ENCODE measurements at regions not wholly inside any gene's neighbourhood (a gene's known extent, or its start where the extent isn't known, plus 50 kb on each side); places are given as distances from the start of the nearest gene placed in this dataset.
A peak's percentile ranks its signal among the peaks of the same experiment; 100 is the strongest.

- no peak for DNase-seq
These were observed 265.9 kb upstream of the NR4A3 start for GRCh38 chr9:99555792-99556191.

- no peak for DNase-seq
These were observed 264.7 kb upstream of the NR4A3 start for GRCh38 chr9:99556998-99557397.

- DNase-seq = no peak
These were observed 263.9 kb upstream of the NR4A3 start for GRCh38 chr9:99557816-99558215.

- DNase-seq = no peak
These were observed 261.9 kb upstream of the NR4A3 start for GRCh38 chr9:99559776-99560175.

GRCh38 chr9:99560561-99560960 is 261.1 kb upstream of the NR4A3 start:
- no peak for DNase-seq

GRCh38 chr9:99561509-99561917 is 260.2 kb upstream of the NR4A3 start:
- no peak for DNase-seq

GRCh38 chr9:99561961-99562565 is 259.6 kb upstream of the NR4A3 start:
- DNase-seq = no peak

GRCh38 chr9:99563364-99563763 is 258.3 kb upstream of the NR4A3 start:
- no peak for DNase-seq

GRCh38 chr9:99565203-99565602 is 256.5 kb upstream of the NR4A3 start:
- DNase-seq = no peak

- DNase-seq = no peak
These were observed 254.2 kb upstream of the NR4A3 start for GRCh38 chr9:99567436-99567835.

GRCh38 chr9:99569840-99570239 is 251.8 kb upstream of the NR4A3 start:
- DNase-seq = no peak

GRCh38 chr9:99572567-99572966 is 249.1 kb upstream of the NR4A3 start:
- no peak for DNase-seq

GRCh38 chr9:99573085-99573484 is 248.6 kb upstream of the NR4A3 start:
- DNase-seq = no peak

GRCh38 chr9:99573886-99574285 is 247.8 kb upstream of the NR4A3 start:
- no peak for DNase-seq

GRCh38 chr9:99576002-99576401 is 245.7 kb upstream of the NR4A3 start:
- no peak for DNase-seq

GRCh38 chr9:99576876-99577275 is 244.8 kb upstream of the NR4A3 start:
- no peak for DNase-seq

GRCh38 chr9:99577351-99577750 is 244.3 kb upstream of the NR4A3 start:
- DNase-seq = no peak

GRCh38 chr9:99578666-99579065 is 243.0 kb upstream of the NR4A3 start:
- no peak for DNase-seq

- no peak for DNase-seq
These were observed 241.7 kb upstream of the NR4A3 start for GRCh38 chr9:99579964-99580363.

GRCh38 chr9:99582814-99583213 is 238.9 kb upstream of the NR4A3 start:
- no peak for DNase-seq

- peak in 1 of 3 experiments; percentile 22 for DNase-seq
These were observed 233.4 kb upstream of the NR4A3 start for GRCh38 chr9:99588299-99588698.

GRCh38 chr9:99588747-99589146 is 232.9 kb upstream of the NR4A3 start:
- no peak for DNase-seq

- no peak for DNase-seq
These were observed 231.3 kb upstream of the NR4A3 start for GRCh38 chr9:99590410-99590809.

- DNase-seq = no peak
These were observed 230.8 kb upstream of the NR4A3 start for GRCh38 chr9:99590840-99591239.

GRCh38 chr9:99591770-99592169 is 229.9 kb upstream of the NR4A3 start:
- no peak for DNase-seq
